ENCODE measurements at regions not wholly inside any gene's neighbourhood (a gene's known extent, or its start where the extent isn't known, plus 50 kb on each side); places are given as distances from the start of the nearest gene placed in this dataset.
"Not testable (repeated sequence)": the region's sequence is repeated elsewhere in the genome, so short reads cannot be mapped to it uniquely, and the experiment has no call there.

- not testable (repeated sequence) for TF ChIP-seq CTCF (conservative IDR thresholded peaks at IDR 0.05; ENCODE audit: low read depth, low read length); CEBPB (IDR thresholded peaks at IDR 0.05; ENCODE audit: low read depth, low read length); POLR2A (IDR thresholded peaks at IDR 0.05; ENCODE audit: low read depth, low read length); USF2 (IDR thresholded peaks at IDR 0.05; ENCODE audit: low read depth, low read length); MAZ (IDR thresholded peaks at IDR 0.05; ENCODE audit: borderline replicate concordance, low read depth, low read length); ELK1 (IDR thresholded peaks at IDR 0.05; ENCODE audit: borderline replicate concordance, low read depth, low read length); RAD21 (IDR thresholded peaks at IDR 0.05; ENCODE audit: low read length); RCOR1 (IDR thresholded peaks at IDR 0.05; ENCODE audit: insufficient replicate concordance, low read length); RFX5 (IDR thresholded peaks at IDR 0.05; ENCODE audit: low read depth, low read length)
Measured at GRCh38 chr3:20517316-20517715, 331.3 kb upstream of the SGO1 start.
